NT2/D1 (cell line): ENCODE measurements at regions not wholly inside any gene's neighbourhood (a gene's known extent, or its start where the extent isn't known, plus 50 kb on each side); places are given as distances from the start of the nearest gene placed in this dataset.

Source experiments
- DNase-seq: peaks from one replicate; pipeline ENCODE4 v3.0.0-alpha.2; 2011; ENCODE audit warnings: low read depth, low spot score
- H3K27me3 ChIP-seq: 2 replicates; pipeline ENCODE4 v1.6.0; 2011; ENCODE audit warnings: mild to moderate bottlenecking; ENCODE audit not compliant: insufficient read length, insufficient read depth
- H3K36me3 ChIP-seq: 2 replicates; pipeline ENCODE4 v1.6.1; 2011; ENCODE audit warnings: mild to moderate bottlenecking, low read length, mixed read lengths; ENCODE audit not compliant: insufficient read depth, insufficient read length
- H3K4me1 ChIP-seq: 2 replicates; pipeline ENCODE4 v1.5.1; 2011; ENCODE audit not compliant: insufficient read depth, insufficient read length
- H3K4me3 ChIP-seq: 2 replicates; pipeline ENCODE4 v1.5.1; 2011; ENCODE audit warnings: low read depth; ENCODE audit not compliant: insufficient read length
- H3K9ac ChIP-seq: 2 replicates; pipeline ENCODE4 v1.6.0; 2011; ENCODE audit warnings: low read depth; ENCODE audit not compliant: insufficient read length
- H3K9me3 ChIP-seq: 2 replicates; pipeline ENCODE4 v1.5.1; 2011; ENCODE audit warnings: mild to moderate bottlenecking, low read length; ENCODE audit not compliant: insufficient read depth
- SUZ12 ChIP-seq: IDR thresholded peaks from 2 replicates; pipeline ENCODE4 v1.6.1; 2011; ENCODE audit not compliant: insufficient read length, insufficient read depth; ENCODE audit errors: extremely low read depth
- YY1 ChIP-seq: IDR thresholded peaks from 2 replicates; pipeline ENCODE4 v1.6.1; 2011; ENCODE audit not compliant: insufficient read length, insufficient read depth
- ZNF274 ChIP-seq: IDR thresholded peaks from 2 replicates; pipeline ENCODE4 v1.6.1; 2011; ENCODE audit warnings: mild to moderate bottlenecking, low read depth, low read length

- Histone ChIP-seq H3K9me3 (no peaks in the 10 kb centered on the region), H3K4me3 (no peak overlapping the region), H3K36me3 (no peaks in the 10 kb centered on the region), H3K9ac (no peak overlapping the region), H3K4me1 (peaks cover 2% of the 10 kb centered on the region), H3K27me3 (no peaks in the 10 kb centered on the region)
- TF ChIP-seq SUZ12 (no peak), YY1 (no peak), ZNF274 (no peak)
- no peak for DNase-seq
Measured at GRCh38 chr5:93346301-93346700, 234.7 kb downstream of the NR2F1-AS1 start.

- Histone ChIP-seq H3K4me3 (no peak overlapping the region), H3K27me3 (no peaks in the 10 kb centered on the region)
- TF ChIP-seq ZNF274 (no peak), SUZ12 (no peak), YY1 (no peak)
Measured at GRCh38 chr5:93343570-93343969, 237.4 kb downstream of the NR2F1-AS1 start.

GRCh38 chr5:93342563-93343061 is 238.4 kb downstream of the NR2F1-AS1 start:
- Histone ChIP-seq H3K4me3 (no peak overlapping the region), H3K36me3 (no peaks in the 10 kb centered on the region), H3K4me1 (peaks cover 2% of the 10 kb centered on the region), H3K27me3 (no peaks in the 10 kb centered on the region), H3K9me3 (no peaks in the 10 kb centered on the region), H3K9ac (no peak overlapping the region)
- TF ChIP-seq ZNF274 (no peak), SUZ12 (no peak), YY1 (no peak)
- DNase-seq, result no peak

More at GRCh38 chr5:93343570-93343969, 237.4 kb downstream of the NR2F1-AS1 start:
- H3K9ac ChIP-seq, result no peak overlapping the region
- H3K4me1 ChIP-seq, result peaks cover 2% of the 10 kb centered on the region
- DNase-seq, result no peak
- H3K36me3 ChIP-seq, result no peaks in the 10 kb centered on the region
- H3K9me3 ChIP-seq, result no peaks in the 10 kb centered on the region

- no peak for DNase-seq
- H3K36me3 ChIP-seq, result no peaks in the 10 kb centered on the region
- no peak overlapping the region for H3K4me3 ChIP-seq
- H3K9ac ChIP-seq, result no peak overlapping the region
- no peaks in the 10 kb centered on the region for H3K27me3 ChIP-seq
- TF ChIP-seq YY1, result no peak
- TF ChIP-seq ZNF274, result no peak
- no peak for TF ChIP-seq SUZ12
- H3K4me1 ChIP-seq, result peaks cover 2% of the 10 kb centered on the region
- H3K9me3 ChIP-seq, result no peaks in the 10 kb centered on the region
Measured at GRCh38 chr5:93340881-93341280, 240.1 kb downstream of the NR2F1-AS1 start.

GRCh38 chr5:93337138-93337537 is 243.9 kb downstream of the NR2F1-AS1 start:
- Histone ChIP-seq H3K9me3 (no peaks in the 10 kb centered on the region), H3K36me3 (no peaks in the 10 kb centered on the region), H3K27me3 (no peaks in the 10 kb centered on the region), H3K4me3 (no peak overlapping the region), H3K9ac (no peak overlapping the region), H3K4me1 (no peaks in the 10 kb centered on the region)
- TF ChIP-seq SUZ12 (no peak), YY1 (no peak), ZNF274 (no peak)
- no peak for DNase-seq

GRCh38 chr5:93336330-93337110 is 244.5 kb downstream of the NR2F1-AS1 start:
- no peak overlapping the region for H3K9ac ChIP-seq
- no peak overlapping the region for H3K4me3 ChIP-seq
- no peaks in the 10 kb centered on the region for H3K36me3 ChIP-seq
- no peaks in the 10 kb centered on the region for H3K9me3 ChIP-seq
- H3K27me3 ChIP-seq, result no peaks in the 10 kb centered on the region
- no peak for TF ChIP-seq ZNF274
- no peak for TF ChIP-seq YY1
- TF ChIP-seq SUZ12, result no peak
- no peaks in the 10 kb centered on the region for H3K4me1 ChIP-seq
- no peak for DNase-seq

- H3K9ac ChIP-seq, result no peak overlapping the region
- TF ChIP-seq SUZ12 (no peak), ZNF274 (no peak)
- no peak for DNase-seq
Measured at GRCh38 chr5:93331863-93332262, 249.2 kb downstream of the NR2F1-AS1 start.

GRCh38 chr5:93331241-93331640 is 249.8 kb downstream of the NR2F1-AS1 start:
- no peak for TF ChIP-seq ZNF274
- TF ChIP-seq YY1, result no peak
- TF ChIP-seq SUZ12, result no peak
- Histone ChIP-seq H3K27me3 (no peaks in the 10 kb centered on the region), H3K4me3 (no peak overlapping the region), H3K4me1 (no peaks in the 10 kb centered on the region), H3K36me3 (no peaks in the 10 kb centered on the region), H3K9me3 (no peaks in the 10 kb centered on the region), H3K9ac (no peak overlapping the region)
- DNase-seq, result no peak

More at GRCh38 chr5:93331863-93332262, 249.2 kb downstream of the NR2F1-AS1 start:
- H3K4me3 ChIP-seq, result no peak overlapping the region
- no peaks in the 10 kb centered on the region for H3K36me3 ChIP-seq
- no peaks in the 10 kb centered on the region for H3K9me3 ChIP-seq
- H3K27me3 ChIP-seq, result no peaks in the 10 kb centered on the region
- H3K4me1 ChIP-seq, result no peaks in the 10 kb centered on the region
